ENCODE measurements at regions not wholly inside any gene's neighbourhood (a gene's known extent, or its start where the extent isn't known, plus 50 kb on each side); places are given as distances from the start of the nearest gene placed in this dataset.
A peak's percentile ranks its signal among the peaks of the same experiment; 100 is the strongest.
"Not testable (repeated sequence)": the region's sequence is repeated elsewhere in the genome, so short reads cannot be mapped to it uniquely, and the experiment has no call there.

DNA sequence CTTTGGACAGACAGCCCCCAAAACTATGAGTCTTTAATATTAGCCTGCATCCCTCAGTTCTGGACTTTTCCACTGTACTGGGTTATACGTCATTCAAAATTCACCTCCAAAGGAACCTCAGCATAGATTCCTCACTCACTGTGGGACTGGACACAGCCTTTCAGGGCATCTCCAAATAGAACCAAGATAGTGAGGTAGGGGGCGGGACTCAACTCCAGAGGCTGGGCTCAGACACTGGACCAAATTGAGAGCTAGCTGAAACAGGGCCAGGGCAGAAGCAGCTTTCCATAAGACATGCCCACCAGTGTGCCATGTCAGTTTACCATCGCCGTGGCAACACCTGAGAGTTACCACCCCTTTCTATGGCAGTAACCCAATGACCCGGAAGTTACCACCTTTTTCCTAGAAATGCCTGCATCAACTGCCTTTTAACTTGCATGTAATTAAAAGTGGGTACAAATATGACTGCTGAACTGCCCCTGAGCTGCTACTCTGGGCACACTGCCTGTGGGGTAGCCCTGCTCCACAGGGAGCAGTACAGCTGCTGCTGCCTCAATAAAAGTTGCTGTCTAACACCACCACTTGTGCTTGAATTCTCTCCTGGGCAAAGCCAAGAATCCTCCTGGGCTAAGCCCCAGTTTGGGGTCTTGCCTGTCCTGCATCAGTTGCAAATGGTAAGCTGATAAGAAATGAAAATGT is 274.7 kb downstream of the ANAPC1 start:
- not testable (repeated sequence) for H3K4me3 ChIP-seq (ENCODE audit: control insufficient read depth, low read depth, low read length); DNase-seq (ENCODE audit: low read depth)

DNA sequence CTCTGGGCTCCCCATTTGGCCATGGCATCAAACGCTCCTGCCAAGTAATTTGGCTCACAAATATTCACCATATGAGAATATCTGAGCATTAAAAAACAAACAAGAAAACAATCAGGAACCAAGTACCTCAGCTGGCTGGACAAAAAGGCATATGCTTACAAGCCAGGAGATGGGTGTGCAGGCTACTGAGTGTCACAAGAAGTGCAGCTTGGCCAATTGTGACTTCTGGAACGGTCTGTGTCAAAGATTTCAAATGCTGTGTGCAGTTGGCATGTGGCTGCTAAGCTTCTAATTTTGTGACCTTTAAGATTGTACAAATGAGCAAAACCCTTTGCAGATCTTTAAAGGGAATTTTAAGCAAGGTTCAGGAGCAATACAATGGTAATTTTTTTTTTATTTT is 274.0 kb downstream of the ANAPC1 start:
- not testable (repeated sequence) for DNase-seq (ENCODE audit: low read depth); H3K4me3 ChIP-seq (ENCODE audit: control insufficient read depth, low read depth, low read length)

DNA sequence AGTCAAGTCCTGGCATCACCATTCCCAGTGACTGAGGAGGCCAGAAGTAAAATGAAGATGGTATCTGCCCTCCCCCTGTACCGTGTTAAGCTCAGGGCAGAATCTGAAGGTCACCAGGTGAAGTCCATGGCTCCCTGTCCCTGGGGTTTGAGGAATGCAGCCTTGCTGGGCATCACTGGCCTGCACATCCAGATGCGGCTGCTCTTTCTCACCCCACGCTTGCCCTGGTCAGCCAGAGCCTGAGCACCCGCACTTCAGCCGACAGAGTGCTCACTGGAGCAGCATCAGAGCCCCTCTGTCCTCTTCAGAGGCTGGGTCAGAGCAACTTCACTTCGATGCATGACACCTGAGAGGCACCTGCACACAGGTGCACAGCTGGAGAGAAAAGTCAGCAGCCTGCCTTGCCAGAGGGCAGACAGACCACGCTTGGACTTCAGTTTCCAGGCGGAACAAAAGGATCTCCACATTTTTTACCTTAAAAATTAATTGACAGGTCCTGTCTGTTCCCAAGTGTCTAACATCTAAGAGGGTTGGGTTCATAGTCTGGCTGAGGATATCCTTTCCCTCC is 267.3 kb downstream of the ANAPC1 start:
- TF ChIP-seq, protein P1, sequence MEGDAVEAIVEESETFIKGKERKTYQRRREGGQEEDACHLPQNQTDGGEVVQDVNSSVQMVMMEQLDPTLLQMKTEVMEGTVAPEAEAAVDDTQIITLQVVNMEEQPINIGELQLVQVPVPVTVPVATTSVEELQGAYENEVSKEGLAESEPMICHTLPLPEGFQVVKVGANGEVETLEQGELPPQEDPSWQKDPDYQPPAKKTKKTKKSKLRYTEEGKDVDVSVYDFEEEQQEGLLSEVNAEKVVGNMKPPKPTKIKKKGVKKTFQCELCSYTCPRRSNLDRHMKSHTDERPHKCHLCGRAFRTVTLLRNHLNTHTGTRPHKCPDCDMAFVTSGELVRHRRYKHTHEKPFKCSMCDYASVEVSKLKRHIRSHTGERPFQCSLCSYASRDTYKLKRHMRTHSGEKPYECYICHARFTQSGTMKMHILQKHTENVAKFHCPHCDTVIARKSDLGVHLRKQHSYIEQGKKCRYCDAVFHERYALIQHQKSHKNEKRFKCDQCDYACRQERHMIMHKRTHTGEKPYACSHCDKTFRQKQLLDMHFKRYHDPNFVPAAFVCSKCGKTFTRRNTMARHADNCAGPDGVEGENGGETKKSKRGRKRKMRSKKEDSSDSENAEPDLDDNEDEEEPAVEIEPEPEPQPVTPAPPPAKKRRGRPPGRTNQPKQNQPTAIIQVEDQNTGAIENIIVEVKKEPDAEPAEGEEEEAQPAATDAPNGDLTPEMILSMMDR (conservative IDR thresholded peaks at IDR 0.05; ENCODE audit: control insufficient read depth, insufficient read depth, low read depth, low read length): no peak
- H3K4me3 ChIP-seq (ENCODE audit: control insufficient read depth, low read depth, low read length): no peak overlapping the region
- DNase-seq (ENCODE audit: low read depth): no peak

DNA sequence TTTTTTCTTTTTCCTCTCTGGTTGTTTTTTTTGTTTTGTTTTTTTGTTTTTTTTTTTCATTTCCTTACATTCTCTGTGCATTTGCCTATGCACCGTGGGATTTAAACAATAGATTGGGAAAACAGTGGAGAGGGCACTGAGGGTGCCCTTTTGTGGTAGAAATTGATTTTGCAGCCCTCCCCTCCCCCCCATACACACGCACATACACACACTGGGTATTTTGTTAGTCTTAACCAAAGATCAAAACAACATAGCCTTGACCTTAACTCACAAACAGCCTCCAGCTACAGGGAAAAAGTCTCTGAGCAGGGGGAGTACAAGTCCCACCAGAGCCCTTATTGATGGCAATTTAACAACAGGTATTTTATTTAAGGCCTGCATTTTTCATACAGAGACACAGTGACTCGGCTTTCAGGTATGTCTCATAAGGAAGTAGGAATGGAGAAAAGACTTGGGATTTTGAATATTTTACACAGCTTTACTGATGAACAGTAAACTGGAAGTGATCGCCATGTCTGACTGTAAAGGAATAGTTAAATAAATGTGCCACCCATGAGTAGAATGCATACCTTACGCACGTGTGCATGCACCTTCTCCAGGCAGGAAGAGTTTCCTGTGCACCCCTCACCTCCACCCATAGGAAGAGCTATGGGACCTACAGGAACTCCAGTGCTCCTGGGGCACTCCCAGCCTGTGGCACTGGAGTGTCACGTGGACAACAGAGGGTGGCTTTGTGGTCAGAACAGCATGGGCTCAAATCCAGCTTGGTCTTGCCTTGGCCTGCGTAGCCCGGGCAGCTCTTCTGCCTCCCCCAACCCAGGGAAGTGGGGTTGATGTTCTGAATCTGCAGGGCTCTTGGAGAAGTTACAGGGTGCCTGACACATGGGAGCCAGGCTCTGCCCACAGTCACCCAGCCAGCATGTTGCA is 266.4 kb downstream of the ANAPC1 start:
- TF ChIP-seq, protein P1 (conservative IDR thresholded peaks at IDR 0.05; ENCODE audit: control insufficient read depth, insufficient read depth, low read depth, low read length): no peak
- no peak for DNase-seq (ENCODE audit: low read depth)
- H3K4me3 ChIP-seq (ENCODE audit: control insufficient read depth, low read depth, low read length): no peak overlapping the region

DNA sequence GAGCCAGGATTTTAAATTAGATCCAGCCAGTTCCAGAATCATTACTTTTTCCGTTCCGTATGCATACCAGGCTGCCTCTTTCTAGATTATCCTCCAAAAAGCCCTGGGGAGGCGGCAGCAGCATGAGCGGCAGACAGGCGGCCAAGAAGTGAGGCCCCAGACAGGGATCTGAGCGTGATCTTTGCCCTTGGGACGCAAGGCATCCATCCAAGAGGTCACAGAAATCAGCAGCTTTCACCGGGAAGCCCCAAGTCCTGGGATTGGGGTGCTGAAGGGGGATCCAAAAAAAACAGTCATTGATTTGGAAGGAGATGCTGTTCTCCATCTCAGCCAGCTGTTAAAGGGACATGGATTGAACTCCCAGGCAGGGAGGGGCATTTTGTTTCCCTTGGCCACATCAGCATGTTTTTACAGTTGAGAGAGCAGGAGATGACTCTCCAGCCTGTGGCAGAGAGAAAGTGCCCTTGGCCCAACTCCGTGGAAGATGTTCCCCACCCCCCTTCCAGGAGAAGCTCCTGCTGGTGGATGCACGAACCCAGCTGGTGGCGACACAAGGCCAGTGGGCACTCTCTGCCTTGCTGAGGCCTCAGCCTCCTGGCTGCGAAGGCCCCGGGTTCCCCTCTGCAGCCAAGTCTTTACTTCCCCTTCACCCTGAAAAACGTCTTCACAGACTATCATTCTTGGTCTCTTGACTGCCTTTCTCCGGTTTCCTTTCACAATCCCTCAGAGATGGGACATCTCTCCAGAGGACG is 265.6 kb downstream of the ANAPC1 start:
- TF ChIP-seq, protein P1 (conservative IDR thresholded peaks at IDR 0.05; ENCODE audit: control insufficient read depth, insufficient read depth, low read depth, low read length): no peak
- peak; percentile 50 for DNase-seq (ENCODE audit: low read depth)
- H3K4me3 ChIP-seq (ENCODE audit: control insufficient read depth, low read depth, low read length): no peak overlapping the region

DNA sequence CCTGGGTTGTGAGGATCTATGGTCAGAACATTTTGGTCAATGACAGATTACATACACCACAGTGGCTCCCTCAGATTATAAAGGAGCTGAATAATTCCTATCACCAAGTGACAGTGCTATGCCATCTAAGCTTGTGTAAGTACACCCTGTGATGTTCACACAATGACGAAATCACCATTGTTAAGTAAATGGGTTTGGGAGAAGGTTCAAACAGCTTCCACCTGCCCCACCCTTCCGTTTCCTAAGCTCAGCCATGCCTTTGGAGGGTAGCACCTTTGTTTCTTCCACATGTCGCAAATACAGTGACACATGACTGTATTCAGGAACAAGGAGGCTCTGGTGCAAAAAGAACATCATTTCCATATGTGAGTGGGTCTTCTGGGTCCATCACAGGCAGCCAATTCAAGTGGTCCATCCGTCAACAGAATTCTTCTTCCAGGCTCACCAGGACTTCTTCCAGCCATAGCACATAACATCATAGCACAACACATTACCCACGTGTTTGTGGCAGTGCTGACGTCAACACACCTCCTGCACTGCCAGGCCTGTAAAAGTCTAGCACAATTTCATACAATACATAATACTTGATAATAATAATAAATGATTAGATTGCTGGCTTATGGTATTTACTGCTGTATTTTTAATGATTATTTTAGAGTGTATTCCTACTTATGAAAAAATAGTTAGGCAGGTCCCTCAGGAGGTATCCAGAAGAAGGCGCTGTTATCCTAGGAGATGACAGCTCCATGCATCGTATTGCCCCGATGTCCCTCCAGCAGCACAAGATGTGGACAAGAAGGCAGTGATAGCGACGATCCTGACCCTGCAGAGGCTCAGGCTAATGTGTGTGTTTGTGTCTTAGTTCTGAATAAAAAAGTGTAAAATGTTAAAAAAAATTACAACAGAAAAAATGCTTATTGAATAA is 264.8 kb downstream of the ANAPC1 start:
- peak; percentile 44 for DNase-seq (ENCODE audit: low read depth)
- TF ChIP-seq, protein P1 (conservative IDR thresholded peaks at IDR 0.05; ENCODE audit: control insufficient read depth, insufficient read depth, low read depth, low read length): peak; percentile 29
- H3K4me3 ChIP-seq (ENCODE audit: control insufficient read depth, low read depth, low read length): no peak overlapping the region

DNA sequence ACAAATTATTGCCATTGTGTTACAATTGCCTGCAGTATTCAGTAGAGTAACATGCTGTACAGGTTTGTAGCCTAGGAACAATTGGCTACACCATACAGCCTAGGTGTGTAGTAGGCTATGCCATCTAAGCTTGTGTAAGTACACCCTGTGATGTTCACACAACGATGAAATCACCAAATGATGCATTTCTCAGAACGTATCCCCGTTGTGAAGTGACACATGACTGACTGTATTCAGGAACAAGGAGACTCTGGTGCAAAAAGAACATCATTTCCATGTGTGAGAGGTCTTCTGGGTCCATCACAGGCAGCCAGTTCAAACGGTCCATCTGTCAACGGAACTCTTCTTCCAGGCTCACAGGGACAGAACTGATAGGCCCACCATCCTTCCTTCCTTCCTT is 263.7 kb downstream of the ANAPC1 start:
- no peak overlapping the region for H3K4me3 ChIP-seq (ENCODE audit: control insufficient read depth, low read depth, low read length)
- TF ChIP-seq, protein P1 (conservative IDR thresholded peaks at IDR 0.05; ENCODE audit: control insufficient read depth, insufficient read depth, low read depth, low read length): no peak
- DNase-seq (ENCODE audit: low read depth): peak; percentile 70

Measured in fibroblast of mammary gland (primary cell).